Body of pancreas (tissue), 4 donors: ENCODE measurements at regions not wholly inside any gene's neighbourhood (a gene's known extent, or its start where the extent isn't known, plus 50 kb on each side); places are given as distances from the start of the nearest gene placed in this dataset.

Source experiments
- ATAC-seq: fragments of 150-250 bp; one replicate; pipeline ENCODE4 v1.9.1; 2016
- DNase-seq, 4 donors: peaks; one replicate each; pipeline ENCODE4 v3.0.0-alpha.2; 2019
- H3K27ac ChIP-seq, 4 donors: fragments of 200-600 bp; sonication (generic); 1 replicate in 3 of 4; 2 replicates in 1 of 4; pipeline versions ENCODE4 v1.5.1 to v1.6.1; 2016 to 2019; ENCODE audit warnings: mild to moderate bottlenecking in 1 of 4, mixed read lengths in 1 of 4, moderate library complexity in 1 of 4
- H3K27me3 ChIP-seq, 2 donors: fragments of 200-600 bp; sonication (generic); one replicate each; pipeline ENCODE4 v1.6.0; 2016; ENCODE audit warnings: mild to moderate bottlenecking in 1 of 2
- H3K36me3 ChIP-seq, 2 donors: fragments of 200-600 bp; sonication (generic); replicated peaks in 1 of 2; 2 replicates each; pipeline ENCODE4 v1.5.1; 2016; ENCODE audit warnings: low read depth in 2 of 2; ENCODE audit not compliant: insufficient read depth in 1 of 2
- H3K4me1 ChIP-seq: fragments of 200-600 bp; sonication (generic); one replicate; pipeline ENCODE4 v1.6.0; 2016
- H3K4me3 ChIP-seq, 2 donors: fragments of 200-600 bp; sonication (generic); 1 replicate in 1 of 2; 2 replicates in 1 of 2; pipeline ENCODE4 v1.5.1; 2016 to 2019
- H3K9me3 ChIP-seq, 3 donors: fragments of 200-600 bp; sonication (generic); 1 replicate in 2 of 3; 2 replicates in 1 of 3; pipeline ENCODE4 v1.5.1; 2016
- POLR2A ChIP-seq, 3 donors: fragments of 450-650 bp; IDR thresholded peaks; one replicate each; pipeline ENCODE4 v1.6.1; 2016; ENCODE audit warnings: antibody characterized with exemption in 3 of 3, mild to moderate bottlenecking in 2 of 3
- WGBS, 2 donors: methylation state at CpG; one replicate each; pipeline ENCODE4 v1.1.5; 2017; 5-methylcytosine and 5-hydroxymethylcytosine counted together
- intact Hi-C: fragments of 100-400 bp; cut with DNase I; formaldehyde crosslinking; loops from one replicate; pipeline ENCODE4 v1.15.1; 2023
- TF ChIP-seq, protein P1 (sequence below), 7 experiments: fragments of 450-650 bp in 4 of 7; fragments of 200-600 bp in 3 of 7; sonication (generic) in 3 of 7; IDR thresholded peaks; one replicate each; pipeline ENCODE4 v1.5.1; 2016 to 2019; ENCODE audit warnings: antibody characterized with exemption in 7 of 7

DNA sequence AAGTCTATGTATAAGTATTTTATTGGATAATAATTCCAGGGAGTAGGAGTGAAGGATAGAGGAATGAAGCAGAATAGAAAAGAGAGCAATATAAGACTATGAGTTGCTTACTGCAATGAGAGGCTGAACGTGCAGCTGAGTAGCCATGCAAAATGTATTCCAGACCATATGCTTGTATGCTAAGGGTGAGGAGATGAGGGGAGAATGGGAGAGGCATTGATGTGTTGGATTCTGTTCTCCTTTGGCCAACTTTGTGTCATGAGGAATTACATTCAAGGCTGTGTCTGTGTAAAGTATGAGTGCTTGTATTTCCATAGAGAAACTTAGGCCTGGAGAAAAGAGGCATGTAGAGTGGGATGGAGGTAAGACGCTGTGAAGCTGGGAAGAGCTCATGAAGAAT, 301.8 kb downstream of the ARL6IP6 start:
- Histone ChIP-seq H3K27me3 (no peaks in the 10 kb centered on the region), H3K27ac (no peak overlapping the region), H3K36me3 (no peaks in the 10 kb centered on the region), H3K4me3 (no peak overlapping the region), H3K4me1 (no peaks in the 10 kb centered on the region), H3K9me3 (peaks cover 0 to 9% (median 0%) of the 10 kb centered on the region in 3 donors)
- ATAC-seq (no peak), DNase-seq (no peak)
- intact Hi-C loops, result no loop called here
- WGBS, 2 donors, result 52 to 73% methylated on average over 2 of the region's 2 CpGs
- no peak for TF ChIP-seq POLR2A (IDR thresholded peaks at IDR 0.05)
- TF ChIP-seq, protein P1, sequence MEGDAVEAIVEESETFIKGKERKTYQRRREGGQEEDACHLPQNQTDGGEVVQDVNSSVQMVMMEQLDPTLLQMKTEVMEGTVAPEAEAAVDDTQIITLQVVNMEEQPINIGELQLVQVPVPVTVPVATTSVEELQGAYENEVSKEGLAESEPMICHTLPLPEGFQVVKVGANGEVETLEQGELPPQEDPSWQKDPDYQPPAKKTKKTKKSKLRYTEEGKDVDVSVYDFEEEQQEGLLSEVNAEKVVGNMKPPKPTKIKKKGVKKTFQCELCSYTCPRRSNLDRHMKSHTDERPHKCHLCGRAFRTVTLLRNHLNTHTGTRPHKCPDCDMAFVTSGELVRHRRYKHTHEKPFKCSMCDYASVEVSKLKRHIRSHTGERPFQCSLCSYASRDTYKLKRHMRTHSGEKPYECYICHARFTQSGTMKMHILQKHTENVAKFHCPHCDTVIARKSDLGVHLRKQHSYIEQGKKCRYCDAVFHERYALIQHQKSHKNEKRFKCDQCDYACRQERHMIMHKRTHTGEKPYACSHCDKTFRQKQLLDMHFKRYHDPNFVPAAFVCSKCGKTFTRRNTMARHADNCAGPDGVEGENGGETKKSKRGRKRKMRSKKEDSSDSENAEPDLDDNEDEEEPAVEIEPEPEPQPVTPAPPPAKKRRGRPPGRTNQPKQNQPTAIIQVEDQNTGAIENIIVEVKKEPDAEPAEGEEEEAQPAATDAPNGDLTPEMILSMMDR (IDR thresholded peaks at IDR 0.05), result no peak

DNA sequence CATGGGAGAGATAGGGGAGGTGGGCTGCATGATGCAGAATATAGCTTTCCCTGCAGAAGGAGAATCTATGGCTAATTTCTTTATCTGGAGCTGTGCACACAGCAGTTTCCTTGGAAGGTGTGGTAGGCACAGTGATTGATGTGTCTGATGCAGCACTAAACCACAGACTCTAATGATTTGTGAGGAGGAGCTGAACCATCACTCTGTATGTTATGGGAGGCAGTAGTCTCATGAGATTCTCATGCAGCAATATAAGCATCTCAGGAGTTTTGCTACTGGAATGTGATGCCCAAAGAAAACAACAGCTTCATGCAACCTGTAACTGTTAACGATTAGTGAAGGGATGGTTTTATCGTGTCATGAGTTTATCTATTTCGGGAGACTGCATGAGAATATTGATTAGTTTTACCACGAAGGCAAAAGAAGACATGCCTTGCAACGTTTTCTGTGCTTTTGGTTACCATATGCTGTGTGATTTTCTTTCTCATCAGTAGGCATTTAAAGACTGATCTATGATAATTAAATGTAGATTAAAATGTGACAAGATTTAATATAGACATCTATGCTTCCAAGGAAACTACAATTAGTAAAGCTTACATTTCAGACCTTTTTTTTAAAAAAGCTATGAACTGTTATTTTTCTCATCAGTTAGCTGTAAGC, 286.8 kb downstream of the ARL6IP6 start:
- TF ChIP-seq, protein P1 (IDR thresholded peaks at IDR 0.05), result no peak
- no peak for TF ChIP-seq POLR2A (IDR thresholded peaks at IDR 0.05)
- intact Hi-C loops, result no loop called here
- H3K27me3 ChIP-seq, result no peaks in the 10 kb centered on the region
- H3K36me3 ChIP-seq, result no peaks in the 10 kb centered on the region
- no peak overlapping the region for H3K4me3 ChIP-seq
- 38 to 39% methylated on average over 5 of the region's 5 CpGs for WGBS, 2 donors
- H3K4me1 ChIP-seq, result no peaks in the 10 kb centered on the region
- H3K27ac ChIP-seq, result no peak overlapping the region
- no peak for DNase-seq
- H3K9me3 ChIP-seq, result no peaks in the 10 kb centered on the region
- ATAC-seq, result no peak

DNA sequence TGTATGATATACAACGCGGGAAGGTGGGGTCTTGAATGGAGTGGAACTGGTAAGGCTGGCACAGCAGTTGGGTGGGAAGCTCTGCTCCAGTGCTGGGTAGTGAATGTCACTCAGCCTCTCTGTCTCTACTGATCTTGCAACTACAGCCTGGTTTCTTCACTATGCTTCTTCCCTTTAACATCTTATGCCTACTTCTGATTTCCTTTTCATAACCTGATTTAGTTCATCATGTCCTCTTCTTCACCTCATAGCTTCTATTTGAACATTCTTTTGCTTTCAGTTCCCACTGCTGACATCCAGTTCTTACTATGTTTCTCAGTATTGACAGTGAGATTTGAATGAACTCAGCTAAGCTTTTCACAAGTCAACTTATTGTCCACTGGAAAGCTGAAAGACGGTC, 286.2 kb downstream of the ARL6IP6 start:
- WGBS, 2 donors, result 75 to 77% methylated on average over 3 of the region's 3 CpGs
- ATAC-seq, result no peak
- TF ChIP-seq, protein P1 (IDR thresholded peaks at IDR 0.05), result no peak
- no peak for TF ChIP-seq POLR2A (IDR thresholded peaks at IDR 0.05)

DNA sequence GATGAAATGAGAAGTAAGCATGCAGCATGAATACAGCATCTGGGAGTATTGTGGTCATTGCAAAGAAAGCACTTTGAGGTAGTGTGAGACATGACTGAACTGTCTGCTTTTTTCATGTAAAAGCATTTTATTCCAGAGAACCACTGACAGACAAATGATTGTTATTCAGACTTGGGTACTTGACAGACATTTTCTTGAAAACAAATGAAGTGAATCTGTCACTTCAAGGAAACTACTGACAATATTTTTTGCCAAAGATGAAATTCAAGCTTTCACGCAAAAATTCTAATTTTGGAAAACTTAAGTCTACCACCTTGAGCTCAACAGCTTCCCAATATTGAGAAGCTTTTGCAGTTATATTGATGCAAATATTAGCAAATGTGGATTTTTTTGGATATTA, 255.7 kb downstream of the ARL6IP6 start:
- no peaks in the 10 kb centered on the region for H3K4me1 ChIP-seq
- ATAC-seq, result no peak
- H3K9me3 ChIP-seq, result no peaks in the 10 kb centered on the region
- TF ChIP-seq, protein P1 (IDR thresholded peaks at IDR 0.05), result no peak
- no peak for TF ChIP-seq POLR2A (IDR thresholded peaks at IDR 0.05)
- intact Hi-C loops, result no loop called here
- no peaks in the 10 kb centered on the region for H3K27me3 ChIP-seq
- DNase-seq, result no peak
- no peaks in the 10 kb centered on the region for H3K36me3 ChIP-seq
- no peak overlapping the region for H3K27ac ChIP-seq
- 52 to 63% methylated on average over 1 of the region's 1 CpG for WGBS, 2 donors
- no peak overlapping the region for H3K4me3 ChIP-seq

More for the DNA sequence above, 286.2 kb downstream of the ARL6IP6 start:
- no peak overlapping the region for H3K4me3 ChIP-seq
- no peak for DNase-seq
- H3K27ac ChIP-seq, result no peak overlapping the region
- H3K27me3 ChIP-seq, result no peaks in the 10 kb centered on the region
- H3K4me1 ChIP-seq, result no peaks in the 10 kb centered on the region
- no peaks in the 10 kb centered on the region for H3K9me3 ChIP-seq
- H3K36me3 ChIP-seq, result no peaks in the 10 kb centered on the region
- intact Hi-C loops, result no loop called here

DNA sequence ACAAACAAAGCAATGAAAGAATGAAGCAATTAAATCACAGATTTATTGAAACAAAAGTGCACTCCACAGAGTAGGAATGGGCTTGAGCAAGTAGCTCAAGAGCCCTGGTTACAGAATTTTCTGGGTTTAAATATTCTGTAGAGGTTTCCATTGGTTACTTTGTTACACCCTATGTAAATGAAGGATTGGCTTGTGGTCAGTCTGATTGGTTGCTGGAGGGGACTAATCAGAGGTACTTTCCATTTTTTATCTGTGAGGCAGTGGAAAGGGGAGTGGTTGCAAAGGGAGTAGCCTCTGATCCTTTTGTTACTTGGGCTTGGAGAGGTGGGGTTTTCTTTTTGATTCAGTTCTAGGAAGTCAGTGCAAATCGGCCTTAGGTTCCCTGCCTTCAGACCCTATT, 253.3 kb downstream of the ARL6IP6 start:
- intact Hi-C loops, result no loop called here
- H3K9me3 ChIP-seq, result no peaks in the 10 kb centered on the region
- DNase-seq, result no peak
- TF ChIP-seq, protein P1 (IDR thresholded peaks at IDR 0.05), result no peak
- TF ChIP-seq POLR2A (IDR thresholded peaks at IDR 0.05), result no peak
- no peak for ATAC-seq
- H3K36me3 ChIP-seq, result no peaks in the 10 kb centered on the region
- no peak overlapping the region for H3K27ac ChIP-seq
- no peak overlapping the region for H3K4me3 ChIP-seq
- H3K4me1 ChIP-seq, result no peaks in the 10 kb centered on the region
- H3K27me3 ChIP-seq, result no peaks in the 10 kb centered on the region
- WGBS, 2 donors, result 33 to 35% methylated on average over 1 of the region's 1 CpG
